OCI-LY7 (cell line): ENCODE measurements at regions not wholly inside any gene's neighbourhood (a gene's known extent, or its start where the extent isn't known, plus 50 kb on each side); places are given as distances from the start of the nearest gene placed in this dataset.

Experiments used
- EZH2phosphoT487 ChIP-seq: fragments of 200-600 bp; sonication (generic); IDR thresholded peaks from 2 replicates; pipeline ENCODE4 v1.6.1; 2018; ENCODE audit warnings: low read depth, borderline replicate concordance, mild to moderate bottlenecking, mixed run types, antibody characterized with exemption, low read length, moderate library complexity, mixed read lengths
- TF ChIP-seq, protein P1 (sequence below): fragments of 200-600 bp; sonication (generic); conservative IDR thresholded peaks from 2 replicates; pipeline ENCODE4 v1.5.1; 2014; ENCODE audit warnings: mild to moderate bottlenecking, antibody characterized with exemption, low read length, moderate library complexity, mixed read lengths

DNA sequence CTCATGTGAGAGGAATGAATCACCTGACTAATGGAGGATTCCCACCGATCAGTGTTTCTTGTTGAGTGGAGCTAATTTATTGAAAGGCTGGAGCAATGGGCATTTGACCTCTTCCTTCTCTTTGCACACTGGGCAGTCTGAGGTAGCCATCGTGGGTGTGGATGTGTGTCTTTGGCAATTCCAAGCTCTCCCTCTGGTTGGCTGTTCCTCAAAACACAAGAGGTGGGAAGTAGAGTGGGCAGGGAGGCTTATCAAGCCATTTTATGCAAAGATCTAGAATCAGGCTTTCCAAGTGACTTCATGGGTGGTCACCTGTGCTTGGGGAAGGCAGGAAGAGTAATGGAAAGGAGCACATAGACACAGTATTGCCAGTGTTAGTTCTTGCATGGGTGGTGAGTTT, 154.8 kb downstream of the INSIG2 start:
- TF ChIP-seq, protein P1, sequence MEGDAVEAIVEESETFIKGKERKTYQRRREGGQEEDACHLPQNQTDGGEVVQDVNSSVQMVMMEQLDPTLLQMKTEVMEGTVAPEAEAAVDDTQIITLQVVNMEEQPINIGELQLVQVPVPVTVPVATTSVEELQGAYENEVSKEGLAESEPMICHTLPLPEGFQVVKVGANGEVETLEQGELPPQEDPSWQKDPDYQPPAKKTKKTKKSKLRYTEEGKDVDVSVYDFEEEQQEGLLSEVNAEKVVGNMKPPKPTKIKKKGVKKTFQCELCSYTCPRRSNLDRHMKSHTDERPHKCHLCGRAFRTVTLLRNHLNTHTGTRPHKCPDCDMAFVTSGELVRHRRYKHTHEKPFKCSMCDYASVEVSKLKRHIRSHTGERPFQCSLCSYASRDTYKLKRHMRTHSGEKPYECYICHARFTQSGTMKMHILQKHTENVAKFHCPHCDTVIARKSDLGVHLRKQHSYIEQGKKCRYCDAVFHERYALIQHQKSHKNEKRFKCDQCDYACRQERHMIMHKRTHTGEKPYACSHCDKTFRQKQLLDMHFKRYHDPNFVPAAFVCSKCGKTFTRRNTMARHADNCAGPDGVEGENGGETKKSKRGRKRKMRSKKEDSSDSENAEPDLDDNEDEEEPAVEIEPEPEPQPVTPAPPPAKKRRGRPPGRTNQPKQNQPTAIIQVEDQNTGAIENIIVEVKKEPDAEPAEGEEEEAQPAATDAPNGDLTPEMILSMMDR = no peak
- no peak for TF ChIP-seq EZH2phosphoT487
